Panc1 (cell line): ENCODE measurements at regions not wholly inside any gene's neighbourhood (a gene's known extent, or its start where the extent isn't known, plus 50 kb on each side); places are given as distances from the start of the nearest gene placed in this dataset.

Experiments
- ATAC-seq: fragments of 200-7000 bp; cut with Tn5 transposase; 2 replicates; pipeline ENCODE4 v1.9.1; 2020; ENCODE audit warnings: mild to moderate bottlenecking, moderate library complexity
- BruUV-seq: library from RNA; stranded (reverse); fragments of 400-500 nt; replicated peaks from 2 replicates; lab custom pipeline; 2021; lab: Mats Ljungman, UMichigan
- CTCF ChIA-PET: fragments of 300-600 bp; sonication (Branson Sonifier 250); formaldehyde crosslinking; loops from one replicate; lab custom pipeline; 2022; ENCODE audit warnings: antibody characterized with exemption; lab: Charles Lee
- POLR2A ChIA-PET: fragments of 300-600 bp; sonication (Branson Sonifier 250); formaldehyde crosslinking; loops from one replicate; lab custom pipeline; 2022; ENCODE audit warnings: antibody characterized with exemption; lab: Charles Lee
- DNase-seq: peaks from one replicate; pipeline ENCODE4 v3.0.0-alpha.2; 2010; ENCODE audit warnings: low read depth, low spot score
- H3K27ac ChIP-seq: 2 replicates; pipeline ENCODE4 v1.5.1; 2011; ENCODE audit warnings: mild to moderate bottlenecking, low read length, inconsistent platforms
- H3K27me3 ChIP-seq: fragments of 200-500 bp; sonication (Bioruptor generic); 2 replicates; pipeline ENCODE4 v1.6.0; 2014; ENCODE audit warnings: low read length, inconsistent platforms; ENCODE audit not compliant: control insufficient read depth, insufficient read depth
- H3K36me3 ChIP-seq: fragments of 200-500 bp; sonication (Bioruptor generic); 2 replicates; pipeline ENCODE4 v1.5.1; 2014; ENCODE audit warnings: inconsistent platforms, mild to moderate bottlenecking, low read length, moderate library complexity; ENCODE audit not compliant: control insufficient read depth, insufficient read depth
- H3K4me1 ChIP-seq: 2 replicates; pipeline ENCODE4 v1.5.1; 2011; ENCODE audit warnings: inconsistent platforms, mild to moderate bottlenecking, low read length, moderate library complexity; ENCODE audit not compliant: control insufficient read depth, insufficient read depth
- H3K4me3 ChIP-seq, 2 experiments: 2 replicates each; pipeline ENCODE4 v1.5.1; 2011 to 2012; ENCODE audit warnings: low read depth in 2 of 2, low read length in 2 of 2, mild to moderate bottlenecking in 2 of 2, inconsistent platforms in 1 of 2, moderate library complexity in 1 of 2
- H3K9me3 ChIP-seq: fragments of 200-500 bp; sonication (Bioruptor generic); 2 replicates; pipeline ENCODE4 v1.5.1; 2014; ENCODE audit warnings: low read depth, mild to moderate bottlenecking, inconsistent platforms, low read length, moderate library complexity; ENCODE audit not compliant: control insufficient read depth, insufficient read depth
- POLR2AphosphoS5 ChIP-seq: IDR thresholded peaks from 2 replicates; pipeline ENCODE4 v1.6.1; 2012; ENCODE audit warnings: mild to moderate bottlenecking, low read depth, low read length, moderate library complexity
- SIN3A ChIP-seq: IDR thresholded peaks from 2 replicates; pipeline ENCODE4 v1.6.1; 2012; ENCODE audit warnings: low read depth, mild to moderate bottlenecking, low read length, moderate library complexity, borderline replicate concordance; ENCODE audit not compliant: insufficient read depth
- TCF7L2 ChIP-seq: IDR thresholded peaks from 2 replicates; pipeline ENCODE4 v1.6.1; 2011; ENCODE audit warnings: mild to moderate bottlenecking, low read depth, low read length, inconsistent platforms
- in situ Hi-C: cut with HindIII; loops from 2 replicates; pipeline ENCODE4 v1.10.0; 2016; ENCODE audit warnings: low sequenced_read_pairs, low pct_unique_long_range_greater_than_20kb
- intact Hi-C: fragments of 100-400 bp; cut with micrococcal nuclease; formaldehyde crosslinking; loops from one replicate; pipeline ENCODE4 v1.10.0; 2022; ENCODE audit not compliant: unreplicated experiment
- TF ChIP-seq, protein P1 (sequence below): fragments of 450-650 bp; IDR thresholded peaks from 2 replicates; pipeline ENCODE4 v1.5.1; 2017; ENCODE audit warnings: mild to moderate bottlenecking
- TF ChIP-seq, protein P2 (sequence below), 2 experiments: IDR thresholded peaks; 2 replicates each; pipeline ENCODE4 v1.6.1; 2011 to 2012; ENCODE audit warnings: low read depth in 2 of 2, control low read depth in 1 of 2, low read length in 1 of 2, mild to moderate bottlenecking in 1 of 2, moderate library complexity in 1 of 2; ENCODE audit not compliant: insufficient read depth in 1 of 2

DNA sequence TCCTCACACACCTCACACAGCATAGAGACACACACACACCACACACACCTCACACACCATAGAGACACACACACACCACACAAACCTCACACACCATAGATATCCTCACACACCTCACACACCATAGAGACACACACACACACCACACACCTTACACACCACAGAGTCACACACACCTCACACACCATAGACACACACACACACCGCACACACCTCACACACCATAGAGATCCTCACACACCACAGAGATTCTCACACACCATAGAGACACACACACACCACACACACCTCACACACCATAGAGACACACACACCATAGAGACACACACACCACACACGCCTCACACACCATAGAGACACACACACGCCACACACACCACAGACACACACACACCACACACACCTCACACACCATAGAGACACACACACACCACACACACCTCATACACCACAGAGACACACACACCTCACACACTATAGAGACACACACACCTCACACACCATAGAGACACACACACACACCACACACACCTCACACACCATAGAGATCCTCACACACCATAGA lies 270.6 kb downstream of the CYRIA start:
- Histone ChIP-seq H3K27me3 (no peaks in the 10 kb centered on the region), H3K27ac (no peak overlapping the region), H3K4me3 (no peak overlapping the region), H3K9me3 (no peaks in the 10 kb centered on the region), H3K4me1 (no peaks in the 10 kb centered on the region), H3K36me3 (no peaks in the 10 kb centered on the region)
- no TSS peak for BruUV-seq
- DNase-seq = no peak
- intact Hi-C loops (no loop called here), in situ Hi-C loops (no loop called here)
- ATAC-seq = no peak
- CTCF ChIA-PET = no interaction called here
- TF ChIP-seq TCF7L2 (no peak), POLR2AphosphoS5 (no peak), SIN3A (no peak)
- TF ChIP-seq, protein P1, sequence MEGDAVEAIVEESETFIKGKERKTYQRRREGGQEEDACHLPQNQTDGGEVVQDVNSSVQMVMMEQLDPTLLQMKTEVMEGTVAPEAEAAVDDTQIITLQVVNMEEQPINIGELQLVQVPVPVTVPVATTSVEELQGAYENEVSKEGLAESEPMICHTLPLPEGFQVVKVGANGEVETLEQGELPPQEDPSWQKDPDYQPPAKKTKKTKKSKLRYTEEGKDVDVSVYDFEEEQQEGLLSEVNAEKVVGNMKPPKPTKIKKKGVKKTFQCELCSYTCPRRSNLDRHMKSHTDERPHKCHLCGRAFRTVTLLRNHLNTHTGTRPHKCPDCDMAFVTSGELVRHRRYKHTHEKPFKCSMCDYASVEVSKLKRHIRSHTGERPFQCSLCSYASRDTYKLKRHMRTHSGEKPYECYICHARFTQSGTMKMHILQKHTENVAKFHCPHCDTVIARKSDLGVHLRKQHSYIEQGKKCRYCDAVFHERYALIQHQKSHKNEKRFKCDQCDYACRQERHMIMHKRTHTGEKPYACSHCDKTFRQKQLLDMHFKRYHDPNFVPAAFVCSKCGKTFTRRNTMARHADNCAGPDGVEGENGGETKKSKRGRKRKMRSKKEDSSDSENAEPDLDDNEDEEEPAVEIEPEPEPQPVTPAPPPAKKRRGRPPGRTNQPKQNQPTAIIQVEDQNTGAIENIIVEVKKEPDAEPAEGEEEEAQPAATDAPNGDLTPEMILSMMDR = no peak
- TF ChIP-seq, protein P2, sequence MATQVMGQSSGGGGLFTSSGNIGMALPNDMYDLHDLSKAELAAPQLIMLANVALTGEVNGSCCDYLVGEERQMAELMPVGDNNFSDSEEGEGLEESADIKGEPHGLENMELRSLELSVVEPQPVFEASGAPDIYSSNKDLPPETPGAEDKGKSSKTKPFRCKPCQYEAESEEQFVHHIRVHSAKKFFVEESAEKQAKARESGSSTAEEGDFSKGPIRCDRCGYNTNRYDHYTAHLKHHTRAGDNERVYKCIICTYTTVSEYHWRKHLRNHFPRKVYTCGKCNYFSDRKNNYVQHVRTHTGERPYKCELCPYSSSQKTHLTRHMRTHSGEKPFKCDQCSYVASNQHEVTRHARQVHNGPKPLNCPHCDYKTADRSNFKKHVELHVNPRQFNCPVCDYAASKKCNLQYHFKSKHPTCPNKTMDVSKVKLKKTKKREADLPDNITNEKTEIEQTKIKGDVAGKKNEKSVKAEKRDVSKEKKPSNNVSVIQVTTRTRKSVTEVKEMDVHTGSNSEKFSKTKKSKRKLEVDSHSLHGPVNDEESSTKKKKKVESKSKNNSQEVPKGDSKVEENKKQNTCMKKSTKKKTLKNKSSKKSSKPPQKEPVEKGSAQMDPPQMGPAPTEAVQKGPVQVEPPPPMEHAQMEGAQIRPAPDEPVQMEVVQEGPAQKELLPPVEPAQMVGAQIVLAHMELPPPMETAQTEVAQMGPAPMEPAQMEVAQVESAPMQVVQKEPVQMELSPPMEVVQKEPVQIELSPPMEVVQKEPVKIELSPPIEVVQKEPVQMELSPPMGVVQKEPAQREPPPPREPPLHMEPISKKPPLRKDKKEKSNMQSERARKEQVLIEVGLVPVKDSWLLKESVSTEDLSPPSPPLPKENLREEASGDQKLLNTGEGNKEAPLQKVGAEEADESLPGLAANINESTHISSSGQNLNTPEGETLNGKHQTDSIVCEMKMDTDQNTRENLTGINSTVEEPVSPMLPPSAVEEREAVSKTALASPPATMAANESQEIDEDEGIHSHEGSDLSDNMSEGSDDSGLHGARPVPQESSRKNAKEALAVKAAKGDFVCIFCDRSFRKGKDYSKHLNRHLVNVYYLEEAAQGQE (IDR thresholded peaks at IDR 0.05; ENCODE audit: insufficient read depth in 1 of 2, low read depth in 2 of 2, low read length in 1 of 2) = no peak
- POLR2A ChIA-PET = no interaction called here

DNA sequence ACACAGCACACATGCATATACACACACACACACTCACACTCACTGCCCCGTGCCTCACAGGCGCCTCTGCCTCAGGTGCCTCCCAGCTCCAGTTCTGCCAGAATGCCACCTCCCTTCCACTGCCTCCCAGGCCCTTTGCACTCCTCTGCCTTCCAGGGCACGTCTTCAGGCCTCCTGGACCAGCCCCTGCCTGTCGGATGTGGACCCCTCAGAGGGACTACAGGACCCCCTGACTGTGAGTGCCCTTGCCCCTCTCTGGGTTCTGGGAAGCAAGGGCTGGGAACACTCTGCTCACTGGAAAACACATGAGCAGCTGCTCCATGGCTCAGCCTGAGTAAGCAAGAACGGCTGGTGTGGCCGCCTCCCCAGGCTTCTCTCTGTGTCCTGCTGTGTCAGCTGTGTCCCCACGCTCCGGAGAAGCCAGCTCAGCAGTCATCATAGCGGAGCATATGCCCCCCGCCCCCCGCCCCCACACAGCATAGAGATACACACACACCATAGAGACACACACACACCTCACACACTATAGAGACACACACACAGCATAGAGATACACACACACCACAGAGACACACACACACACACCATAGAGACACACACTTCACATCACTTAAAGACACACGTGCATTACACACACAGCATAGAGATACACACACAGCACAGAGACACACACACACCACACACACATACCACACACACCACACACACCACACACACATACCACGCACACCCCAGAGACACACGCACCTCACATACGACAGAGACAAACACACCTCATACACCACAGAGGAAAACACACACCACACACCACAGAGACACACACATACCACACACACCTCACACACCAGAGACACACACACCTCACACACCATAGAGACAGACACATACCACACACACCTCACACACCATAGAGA lies 271.3 kb downstream of the CYRIA start:
- in situ Hi-C loops = no loop called here
- no TSS peak for BruUV-seq
- ATAC-seq (peak; percentile 78), DNase-seq (no peak)
- CTCF ChIA-PET = no interaction called here
- Histone ChIP-seq H3K4me1 (no peaks in the 10 kb centered on the region), H3K4me3 (no peak overlapping the region), H3K27me3 (no peaks in the 10 kb centered on the region), H3K36me3 (no peaks in the 10 kb centered on the region), H3K9me3 (no peaks in the 10 kb centered on the region), H3K27ac (no peak overlapping the region)
- intact Hi-C loops = no loop called here
- POLR2A ChIA-PET = no interaction called here
- TF ChIP-seq, protein P1 = no peak
- TF ChIP-seq, protein P2 (IDR thresholded peaks at IDR 0.05; ENCODE audit: insufficient read depth in 1 of 2, low read depth in 2 of 2, low read length in 1 of 2) = no peak
- TF ChIP-seq SIN3A = no peak
- TF ChIP-seq POLR2AphosphoS5 = no peak
- no peak for TF ChIP-seq TCF7L2
